ENCODE measurements at regions not wholly inside any gene's neighbourhood (a gene's known extent, or its start where the extent isn't known, plus 50 kb on each side); places are given as distances from the start of the nearest gene placed in this dataset.

GRCh38 chr2:57920342-57920939 is 126.2 kb upstream of the VRK2 start:
- no peaks in the 10 kb centered on the region for H4K20me1 ChIP-seq (ENCODE audit: insufficient read depth, low read length)
- H2AFZ ChIP-seq (ENCODE audit: low read length): no peak overlapping the region
- TF ChIP-seq CTCF (IDR thresholded peaks at IDR 0.05; ENCODE audit: low read length): no peak
- TF ChIP-seq EZH2 (optimal IDR thresholded peaks at IDR 0.05; ENCODE audit: low read depth, low read length): no peak
- TF ChIP-seq EZH2phosphoT487 (IDR thresholded peaks at IDR 0.05; ENCODE audit: low read length): no peak
- H3K4me2 ChIP-seq (ENCODE audit: low read depth, low read length): no peak overlapping the region
- no peak overlapping the region for H3K27ac ChIP-seq (ENCODE audit: low read length)
- H3F3A ChIP-seq (ENCODE audit: insufficient read depth, low read length): no peaks in the 10 kb centered on the region
- no peaks in the 10 kb centered on the region for H3K79me2 ChIP-seq (ENCODE audit: low read length)
- H3K9me2 ChIP-seq (replicated peaks; ENCODE audit: insufficient read depth, low read length): no peaks in the 10 kb centered on the region
- H3K4me3 ChIP-seq (ENCODE audit: low read length): no peak overlapping the region
- DNase-seq: no peak
- no peaks in the 10 kb centered on the region for H3K27me3 ChIP-seq (replicated peaks; ENCODE audit: insufficient read depth, low read length)
- H3K36me3 ChIP-seq (replicated peaks; ENCODE audit: insufficient read depth, low read length): no peaks in the 10 kb centered on the region
- no peaks in the 10 kb centered on the region for H3K4me1 ChIP-seq (ENCODE audit: low read length)
- no peaks in the 10 kb centered on the region for H3K9me3 ChIP-seq (replicated peaks; ENCODE audit: insufficient read depth, low read length)
- H3K9ac ChIP-seq (ENCODE audit: low read length): no peak overlapping the region

- Histone ChIP-seq H3K4me3 (ENCODE audit: low read length) (no peak overlapping the region), H4K20me1 (ENCODE audit: insufficient read depth, low read length) (no peaks in the 10 kb centered on the region), H3K9me2 (replicated peaks; ENCODE audit: insufficient read depth, low read length) (no peaks in the 10 kb centered on the region), H3K9me3 (replicated peaks; ENCODE audit: insufficient read depth, low read length) (no peaks in the 10 kb centered on the region), H2AFZ (ENCODE audit: low read length) (no peak overlapping the region), H3K9ac (ENCODE audit: low read length) (no peak overlapping the region), H3K4me2 (ENCODE audit: low read depth, low read length) (no peak overlapping the region), H3K27me3 (replicated peaks; ENCODE audit: insufficient read depth, low read length) (no peaks in the 10 kb centered on the region), H3K36me3 (replicated peaks; ENCODE audit: insufficient read depth, low read length) (no peaks in the 10 kb centered on the region), H3K79me2 (ENCODE audit: low read length) (no peaks in the 10 kb centered on the region), H3F3A (ENCODE audit: insufficient read depth, low read length) (no peaks in the 10 kb centered on the region), H3K27ac (ENCODE audit: low read length) (no peak overlapping the region), H3K4me1 (ENCODE audit: low read length) (no peaks in the 10 kb centered on the region)
- DNase-seq: no peak
- no peak for TF ChIP-seq EZH2phosphoT487 (IDR thresholded peaks at IDR 0.05; ENCODE audit: low read length)
- TF ChIP-seq EZH2 (optimal IDR thresholded peaks at IDR 0.05; ENCODE audit: low read depth, low read length): no peak
- no peak for TF ChIP-seq CTCF (IDR thresholded peaks at IDR 0.05; ENCODE audit: low read length)
Measured at GRCh38 chr2:57934659-57935058, 111.9 kb upstream of the VRK2 start.

GRCh38 chr2:57936216-57936615 is 110.4 kb upstream of the VRK2 start:
- Histone ChIP-seq H4K20me1 (ENCODE audit: insufficient read depth, low read length) (no peaks in the 10 kb centered on the region), H3F3A (ENCODE audit: insufficient read depth, low read length) (no peaks in the 10 kb centered on the region), H3K9me2 (replicated peaks; ENCODE audit: insufficient read depth, low read length) (no peaks in the 10 kb centered on the region), H3K9ac (ENCODE audit: low read length) (no peak overlapping the region), H3K27ac (ENCODE audit: low read length) (no peak overlapping the region), H3K79me2 (ENCODE audit: low read length) (no peaks in the 10 kb centered on the region), H3K9me3 (replicated peaks; ENCODE audit: insufficient read depth, low read length) (no peaks in the 10 kb centered on the region), H3K4me2 (ENCODE audit: low read depth, low read length) (no peak overlapping the region), H3K4me1 (ENCODE audit: low read length) (no peaks in the 10 kb centered on the region), H3K4me3 (ENCODE audit: low read length) (no peak overlapping the region), H3K36me3 (replicated peaks; ENCODE audit: insufficient read depth, low read length) (no peaks in the 10 kb centered on the region), H2AFZ (ENCODE audit: low read length) (no peak overlapping the region), H3K27me3 (replicated peaks; ENCODE audit: insufficient read depth, low read length) (no peaks in the 10 kb centered on the region)
- TF ChIP-seq CTCF (IDR thresholded peaks at IDR 0.05; ENCODE audit: low read length): no peak
- no peak for TF ChIP-seq EZH2 (optimal IDR thresholded peaks at IDR 0.05; ENCODE audit: low read depth, low read length)
- no peak for TF ChIP-seq EZH2phosphoT487 (IDR thresholded peaks at IDR 0.05; ENCODE audit: low read length)
- DNase-seq: no peak
